D721Med (cell line): ENCODE measurements at regions not wholly inside any gene's neighbourhood (a gene's known extent, or its start where the extent isn't known, plus 50 kb on each side); places are given as distances from the start of the nearest gene placed in this dataset.

Experiments used
- DNase-seq: peaks from one replicate; pipeline ENCODE4 v3.0.0; 2011; ENCODE audit warnings: low spot score; ENCODE audit not compliant: insufficient read length
- FAIRE-seq: peaks from 2 replicates; lab custom pipeline; 2011; peaks lifted over from hg19 to GRCh38; lab: Jason Lieb, UNC
- CTCF ChIP-seq: IDR thresholded peaks from 2 replicates; pipeline ENCODE4 v1.5.1; 2012; ENCODE audit warnings: mild to moderate bottlenecking, control low read depth; ENCODE audit not compliant: insufficient read depth; ENCODE audit errors: missing control alignments

GRCh38 chr18:34297287-34297686 lies 72.6 kb upstream of the NOL4 start:
- DNase-seq: no peak
- FAIRE-seq: peak; percentile 48
- TF ChIP-seq CTCF: no peak

- FAIRE-seq: no peak
- no peak for TF ChIP-seq CTCF
- no peak for DNase-seq
These were observed 75.1 kb upstream of the NOL4 start for GRCh38 chr18:34299828-34300227.

GRCh38 chr18:34311468-34311867 lies 86.8 kb upstream of the NOL4 start:
- TF ChIP-seq CTCF: no peak
- DNase-seq (no peak), FAIRE-seq (peak; percentile 25)

GRCh38 chr18:34314847-34315246 lies 90.1 kb upstream of the NOL4 start:
- no peak for TF ChIP-seq CTCF
- FAIRE-seq (peak; percentile 6), DNase-seq (no peak)

- TF ChIP-seq CTCF: no peak
- FAIRE-seq (no peak), DNase-seq (no peak)
These were observed 91.1 kb upstream of the NOL4 start for GRCh38 chr18:34315591-34316352.

GRCh38 chr18:34320267-34320666 lies 95.6 kb upstream of the NOL4 start:
- no peak for DNase-seq
- no peak for TF ChIP-seq CTCF
- no peak for FAIRE-seq

GRCh38 chr18:34321066-34321465 lies 96.4 kb upstream of the NOL4 start:
- TF ChIP-seq CTCF: no peak
- FAIRE-seq (no peak), DNase-seq (no peak)
